ENCODE measurements at regions not wholly inside any gene's neighbourhood (a gene's known extent, or its start where the extent isn't known, plus 50 kb on each side); places are given as distances from the start of the nearest gene placed in this dataset.
"Not testable (repeated sequence)": the region's sequence is repeated elsewhere in the genome, so short reads cannot be mapped to it uniquely, and the experiment has no call there.

GRCh38 chr5:154546719-154547118 is 68.7 kb upstream of the HAND1 start:
- no peak for DNase-seq (ENCODE audit: low read depth in 2 of 2)

DNA sequence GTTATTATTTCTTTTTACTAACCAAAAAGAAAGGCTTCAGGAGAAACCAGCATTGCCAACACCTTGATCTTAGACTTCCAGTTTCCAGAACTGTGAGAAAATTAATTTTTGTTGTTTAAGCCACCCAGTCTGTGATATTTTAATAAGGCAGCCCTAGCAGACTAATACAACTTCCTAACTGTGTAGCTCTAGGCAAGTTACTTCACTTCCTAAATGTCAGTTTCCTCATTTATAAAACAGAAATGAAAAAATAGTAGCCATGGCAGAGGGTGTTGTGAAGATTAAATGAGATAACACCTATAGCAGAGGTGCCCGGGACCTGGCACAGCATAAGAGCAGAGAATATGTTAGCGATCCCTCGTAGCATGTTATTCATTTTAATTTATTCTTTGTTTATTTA is 66.6 kb upstream of the HAND1 start:
- no peak for DNase-seq (ENCODE audit: low read depth in 2 of 2)

DNA sequence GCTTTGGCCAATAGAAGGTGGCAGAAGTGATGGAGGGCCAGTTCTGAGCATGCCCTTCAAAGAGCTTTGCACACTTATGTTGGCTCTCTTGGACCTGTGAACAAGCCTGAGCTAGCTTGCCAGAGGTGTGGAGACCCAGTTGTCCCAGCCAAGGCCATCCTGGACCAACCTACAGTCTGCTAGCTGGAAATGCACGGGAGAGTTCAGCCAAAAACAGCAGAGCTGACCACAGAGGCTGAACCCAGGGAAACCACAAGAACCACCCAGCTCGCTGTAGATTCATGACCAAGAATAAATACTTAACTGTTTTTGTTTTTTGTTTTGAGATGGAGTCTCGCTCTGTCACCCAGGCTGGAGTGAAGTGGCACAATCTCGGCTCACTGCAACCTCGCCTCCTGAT is 65.4 kb upstream of the HAND1 start:
- no peak for DNase-seq (ENCODE audit: low read depth in 2 of 2)

DNA sequence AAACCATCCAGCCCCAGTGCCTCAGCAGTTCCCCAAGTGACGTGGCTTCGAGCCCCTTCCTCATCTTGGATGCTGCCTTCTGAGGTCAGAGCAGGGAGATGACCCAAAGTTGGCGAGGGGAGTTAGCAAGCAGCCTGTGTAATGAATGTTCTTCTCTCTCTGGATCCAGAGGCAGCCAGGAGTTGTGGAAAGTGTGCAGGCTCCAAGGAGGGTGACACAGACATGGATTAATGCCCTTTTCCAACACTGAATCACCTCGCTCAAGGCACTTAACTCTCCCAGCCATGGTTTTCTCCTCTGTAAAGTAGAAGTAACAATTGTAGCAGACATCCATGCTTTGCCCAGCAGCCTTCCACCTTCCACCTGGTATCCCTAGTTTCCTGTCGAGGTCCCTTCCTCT is 64.6 kb upstream of the HAND1 start:
- DNase-seq (ENCODE audit: low read depth in 2 of 2): no peak

- DNase-seq (ENCODE audit: low read depth in 2 of 2): no peak
These were observed 64.0 kb upstream of the HAND1 start for GRCh38 chr5:154542000-154542399.

DNA sequence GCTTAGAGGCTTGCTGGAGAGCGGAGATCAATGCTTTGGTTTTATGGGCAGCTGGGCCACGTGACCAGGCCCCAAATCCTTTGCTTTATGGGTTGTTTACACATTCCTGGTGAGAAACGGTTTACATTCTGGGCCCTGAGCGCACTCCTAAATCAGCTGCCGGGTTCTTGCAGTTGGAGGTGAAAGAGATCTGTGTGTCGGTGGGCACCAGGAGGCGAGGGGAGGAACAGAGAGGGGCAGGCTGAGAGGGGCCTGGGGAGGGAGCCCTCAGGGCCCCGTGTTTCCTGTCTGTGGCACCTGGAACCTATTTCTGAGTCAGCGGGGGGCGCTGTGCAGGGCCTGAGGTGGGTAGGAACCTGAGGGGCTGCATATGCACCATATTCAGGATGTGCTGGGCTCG is 63.5 kb upstream of the HAND1 start:
- DNase-seq (ENCODE audit: low read depth in 2 of 2): no peak

- no peak for DNase-seq (ENCODE audit: low read depth in 2 of 2)
These were observed 62.6 kb upstream of the HAND1 start for GRCh38 chr5:154540600-154540999.

DNA sequence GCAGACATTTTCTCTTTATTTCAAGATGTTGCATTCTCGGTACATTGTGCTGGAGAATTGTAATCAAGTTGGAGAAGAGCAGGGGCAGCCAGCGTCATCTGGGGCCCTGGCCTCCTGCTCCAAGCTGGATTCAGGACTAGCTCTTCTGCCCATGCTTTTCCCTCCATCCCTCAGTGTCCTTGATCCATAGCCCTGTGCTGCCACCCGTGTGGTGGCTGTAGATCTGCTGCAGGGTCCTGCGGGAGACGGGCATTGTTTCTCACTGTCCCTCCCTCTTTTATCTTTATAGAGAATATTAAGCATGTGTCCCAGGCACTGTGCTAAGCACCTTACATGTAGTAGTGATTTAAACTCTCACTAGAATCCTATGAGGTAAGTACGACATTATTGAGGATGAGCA is 60.5 kb upstream of the HAND1 start:
- no peak for DNase-seq (ENCODE audit: low read depth in 2 of 2)

DNA sequence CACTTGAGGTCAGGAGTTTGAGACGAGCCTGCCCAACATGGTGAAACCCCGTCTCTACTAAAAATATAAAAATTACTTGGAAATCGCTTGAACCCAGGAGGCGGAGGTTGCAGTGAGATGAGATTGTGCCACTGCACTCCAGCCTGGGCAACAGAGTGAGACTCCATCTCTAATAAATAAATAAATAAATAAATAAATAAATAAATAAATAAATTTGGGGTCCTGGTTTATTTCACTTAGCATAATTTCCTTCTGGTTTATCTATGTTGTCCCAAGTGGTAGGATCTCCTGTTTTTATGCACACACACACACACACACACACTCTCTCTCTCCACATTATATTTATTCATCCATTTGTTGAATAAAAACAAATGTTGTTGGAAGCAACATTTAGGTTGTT is 58.4 kb upstream of the HAND1 start:
- not testable (repeated sequence) for DNase-seq (ENCODE audit: low read depth in 2 of 2)

DNA sequence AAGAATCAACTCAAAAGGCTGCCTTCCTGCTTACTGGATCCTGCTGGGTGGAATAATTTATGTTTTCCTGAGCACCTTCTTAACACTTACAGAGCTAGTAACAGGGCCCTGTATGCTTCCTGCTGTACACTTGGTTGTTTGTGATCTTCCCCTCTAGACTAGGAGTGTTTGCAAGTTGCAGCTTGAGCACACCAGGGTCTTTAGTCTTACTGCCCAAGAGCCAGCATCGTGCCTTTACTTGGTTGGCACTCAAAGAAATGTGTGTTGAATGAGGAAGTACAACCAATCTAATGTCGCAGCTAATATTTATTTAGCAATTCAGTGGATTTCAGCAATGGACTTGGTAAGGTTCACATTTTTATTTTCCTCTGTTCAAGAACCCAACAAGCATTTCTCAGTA is 57.5 kb upstream of the HAND1 start:
- DNase-seq (ENCODE audit: low read depth in 2 of 2): no peak

- no peak for DNase-seq (ENCODE audit: low read depth in 2 of 2)
These were observed 56.5 kb upstream of the HAND1 start for GRCh38 chr5:154534457-154535050.

GRCh38 chr5:154529282-154529681 is 51.3 kb upstream of the HAND1 start:
- DNase-seq (ENCODE audit: low read depth in 2 of 2): no peak

- DNase-seq (ENCODE audit: low read depth in 2 of 2): no peak
These were observed 50.1 kb upstream of the HAND1 start for GRCh38 chr5:154528005-154528594.

Measured in fibroblast of skin of left biceps (primary cell).